Lower leg skin (tissue), 4 donors: ENCODE measurements at regions not wholly inside any gene's neighbourhood (a gene's known extent, or its start where the extent isn't known, plus 50 kb on each side); places are given as distances from the start of the nearest gene placed in this dataset.

Source experiments
- DNase-seq, 2 donors: peaks; one replicate each; pipeline ENCODE4 v3.0.0-alpha.2; 2019; ENCODE audit warnings: low spot score in 2 of 2
- H3K4me3 ChIP-seq: fragments of 200-600 bp; sonication (generic); 2 replicates; pipeline ENCODE4 v1.5.1; 2017; ENCODE audit warnings: mild to moderate bottlenecking, low read depth; ENCODE audit not compliant: poor library complexity, severe bottlenecking
- POLR2A ChIP-seq, 2 donors: fragments of 450-650 bp; IDR thresholded peaks; one replicate each; pipeline ENCODE4 v1.6.1; 2016 to 2017; ENCODE audit warnings: antibody characterized with exemption in 2 of 2, mild to moderate bottlenecking in 1 of 2, moderate library complexity in 1 of 2
- WGBS, 2 donors: methylation state at CpG; one replicate each; pipeline ENCODE4 v1.1.5; 2018; 5-methylcytosine and 5-hydroxymethylcytosine counted together
- intact Hi-C: fragments of 100-400 bp; cut with DNase I; formaldehyde crosslinking; loops from one replicate; pipeline ENCODE4 v1.15.0; 2023; ENCODE audit warnings: low total_unique reads
- TF ChIP-seq, protein P1 (sequence below), 3 donors: fragments of 450-650 bp; IDR thresholded peaks; one replicate each; pipeline ENCODE4 v1.5.1; 2016; ENCODE audit warnings: antibody characterized with exemption in 3 of 3, mild to moderate bottlenecking in 3 of 3, moderate library complexity in 2 of 3

DNA sequence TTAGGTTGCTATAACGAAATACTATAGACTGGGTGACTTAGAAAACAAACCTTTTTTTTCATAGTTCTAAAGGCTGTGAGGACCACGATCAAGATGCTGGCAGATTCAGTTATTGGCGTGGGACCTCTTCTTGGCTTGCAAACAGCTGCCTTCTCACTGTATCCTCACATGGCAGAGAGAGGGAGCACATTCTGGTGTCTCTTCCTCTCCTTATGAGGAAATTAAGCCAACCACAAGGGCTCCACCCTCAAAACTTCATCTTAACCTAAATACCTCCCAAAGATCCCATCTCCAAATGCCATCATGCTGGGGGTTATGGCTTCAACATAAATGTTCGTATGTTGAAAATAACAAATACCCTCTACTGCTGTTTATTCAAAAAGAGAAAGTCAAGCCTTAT lies 197.1 kb downstream of the CEMIP2 start:
- intact Hi-C loops: no loop called here
- WGBS, 2 donors: 71 to 75% methylated on average over 4 of the region's 4 CpGs
- TF ChIP-seq, protein P1, sequence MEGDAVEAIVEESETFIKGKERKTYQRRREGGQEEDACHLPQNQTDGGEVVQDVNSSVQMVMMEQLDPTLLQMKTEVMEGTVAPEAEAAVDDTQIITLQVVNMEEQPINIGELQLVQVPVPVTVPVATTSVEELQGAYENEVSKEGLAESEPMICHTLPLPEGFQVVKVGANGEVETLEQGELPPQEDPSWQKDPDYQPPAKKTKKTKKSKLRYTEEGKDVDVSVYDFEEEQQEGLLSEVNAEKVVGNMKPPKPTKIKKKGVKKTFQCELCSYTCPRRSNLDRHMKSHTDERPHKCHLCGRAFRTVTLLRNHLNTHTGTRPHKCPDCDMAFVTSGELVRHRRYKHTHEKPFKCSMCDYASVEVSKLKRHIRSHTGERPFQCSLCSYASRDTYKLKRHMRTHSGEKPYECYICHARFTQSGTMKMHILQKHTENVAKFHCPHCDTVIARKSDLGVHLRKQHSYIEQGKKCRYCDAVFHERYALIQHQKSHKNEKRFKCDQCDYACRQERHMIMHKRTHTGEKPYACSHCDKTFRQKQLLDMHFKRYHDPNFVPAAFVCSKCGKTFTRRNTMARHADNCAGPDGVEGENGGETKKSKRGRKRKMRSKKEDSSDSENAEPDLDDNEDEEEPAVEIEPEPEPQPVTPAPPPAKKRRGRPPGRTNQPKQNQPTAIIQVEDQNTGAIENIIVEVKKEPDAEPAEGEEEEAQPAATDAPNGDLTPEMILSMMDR (IDR thresholded peaks at IDR 0.05): no peak
- no peak for TF ChIP-seq POLR2A (IDR thresholded peaks at IDR 0.05)
- no peak for DNase-seq
- no peak overlapping the region for H3K4me3 ChIP-seq

DNA sequence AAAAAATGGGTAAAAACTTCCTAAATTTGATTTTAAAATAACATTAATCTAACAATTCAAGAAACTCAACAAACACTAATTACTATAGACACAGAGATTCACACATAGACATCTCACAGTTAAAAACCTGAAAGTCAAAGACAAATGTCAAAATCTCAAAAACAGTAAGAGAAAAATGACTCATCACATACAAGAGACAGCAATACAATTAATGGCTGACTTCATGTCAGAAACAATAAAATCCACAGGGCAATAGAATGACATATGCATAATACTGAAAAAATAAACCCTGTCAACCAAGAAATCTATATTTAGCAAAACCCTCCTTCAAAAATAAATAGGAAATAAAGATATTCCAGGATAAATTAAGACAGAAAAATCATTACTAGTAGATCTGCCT lies 200.4 kb downstream of the CEMIP2 start:
- DNase-seq: no peak
- no peak for TF ChIP-seq POLR2A (IDR thresholded peaks at IDR 0.05)
- intact Hi-C loops: no loop called here
- no peak overlapping the region for H3K4me3 ChIP-seq

DNA sequence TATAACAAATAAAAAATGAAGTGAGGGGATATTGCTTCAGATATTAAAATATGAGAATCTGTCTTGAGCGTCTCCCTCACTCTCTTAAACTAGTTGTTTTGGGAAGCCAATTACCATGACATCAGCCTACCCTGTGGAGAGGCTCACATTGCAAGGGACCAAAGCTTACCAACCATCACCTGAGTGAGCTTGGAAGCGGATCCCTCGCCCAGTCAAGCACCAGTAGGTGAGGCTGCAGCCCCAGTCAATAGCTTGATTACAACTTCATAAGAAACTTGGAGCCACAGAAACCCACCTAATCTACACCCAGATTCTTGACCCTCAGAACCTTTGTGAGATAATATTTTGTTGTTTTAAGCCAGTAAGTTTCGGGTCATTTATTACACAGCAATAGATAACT lies 206.2 kb downstream of the CEMIP2 start:
- WGBS, 2 donors: 87 to 88% methylated on average over 4 of the region's 4 CpGs
- TF ChIP-seq, protein P1 (IDR thresholded peaks at IDR 0.05): no peak
- TF ChIP-seq POLR2A (IDR thresholded peaks at IDR 0.05): no peak
- intact Hi-C loops: no loop called here
- H3K4me3 ChIP-seq: no peak overlapping the region
- DNase-seq: no peak

DNA sequence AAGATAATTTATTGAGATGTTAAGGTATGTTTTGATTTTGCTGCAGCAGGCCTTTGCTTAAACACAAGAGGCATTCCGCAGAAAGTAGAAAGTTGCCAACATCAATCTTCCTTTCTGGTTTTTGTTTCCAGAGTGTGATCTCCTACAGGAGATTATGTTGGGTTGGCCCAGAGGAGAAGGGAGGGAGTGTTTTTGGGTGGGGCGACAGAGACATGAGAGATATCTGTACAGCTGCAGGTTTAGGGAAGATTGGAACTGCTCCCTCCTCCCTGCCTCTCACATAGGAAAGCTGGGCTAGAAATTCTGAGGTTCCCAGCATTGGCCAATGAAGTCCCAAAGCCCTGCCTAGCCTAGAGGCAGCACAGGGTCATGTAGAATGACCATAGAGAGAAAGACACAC lies 211.0 kb downstream of the CEMIP2 start:
- no peak for DNase-seq
- intact Hi-C loops: loop anchor here (10.0 kb wide), 1 partner anchor 73 kb away; no protein-coding TSS in a partner anchor
- no peak for TF ChIP-seq POLR2A (IDR thresholded peaks at IDR 0.05)
- TF ChIP-seq, protein P1 (IDR thresholded peaks at IDR 0.05): no peak
- WGBS, 2 donors: 34 to 48% methylated on average over 2 of the region's 2 CpGs
- no peak overlapping the region for H3K4me3 ChIP-seq

DNA sequence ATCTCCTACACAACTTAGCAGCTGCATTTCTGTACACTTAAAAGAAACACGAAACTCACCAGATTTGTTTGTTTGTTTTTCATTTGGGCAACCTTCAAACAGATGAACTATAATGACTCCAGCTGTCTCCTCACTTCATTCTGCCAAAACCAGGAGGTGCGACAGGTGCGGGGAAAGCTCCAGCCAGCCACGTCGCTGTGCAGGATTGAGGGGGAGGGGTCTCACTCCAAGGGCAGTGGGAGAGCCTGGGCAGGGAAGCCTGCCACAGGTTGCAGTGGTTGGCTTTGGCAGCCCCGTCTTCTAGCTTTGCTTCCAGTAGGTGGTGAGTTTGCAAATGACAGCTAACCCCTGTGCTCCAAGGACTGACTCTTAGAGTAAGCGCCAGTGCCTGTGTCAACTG lies 215.8 kb downstream of the CEMIP2 start:
- no peak overlapping the region for H3K4me3 ChIP-seq
- TF ChIP-seq, protein P1 (IDR thresholded peaks at IDR 0.05): no peak
- TF ChIP-seq POLR2A (IDR thresholded peaks at IDR 0.05): no peak
- intact Hi-C loops: loop anchor here (10.0 kb wide), 1 partner anchor 68 kb away; no protein-coding TSS in a partner anchor
- 22 to 25% methylated on average over 7 of the region's 7 CpGs for WGBS, 2 donors
- DNase-seq: no peak

DNA sequence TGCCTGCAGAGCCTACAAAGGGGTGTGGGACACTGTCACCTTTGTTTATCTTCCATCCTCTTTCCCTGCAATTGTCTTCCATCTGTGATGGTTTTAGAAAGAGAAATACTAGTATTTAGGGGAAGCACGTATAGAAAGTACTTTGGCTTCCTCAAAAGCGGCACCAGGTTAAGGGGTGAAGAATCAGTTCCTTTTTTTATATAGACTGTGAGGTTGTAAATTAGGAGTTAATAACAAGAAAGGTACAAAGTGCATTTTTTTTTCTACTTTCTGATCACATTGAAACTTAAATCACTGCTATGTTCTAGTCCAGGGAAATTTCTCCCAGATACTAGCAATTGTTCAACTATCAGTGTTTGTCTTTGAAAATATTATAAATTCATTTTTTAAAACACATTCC lies 219.3 kb downstream of the CEMIP2 start:
- H3K4me3 ChIP-seq: no peak overlapping the region
- WGBS, 2 donors: 80 to 83% methylated on average over 2 of the region's 2 CpGs
- no peak for DNase-seq
- no peak for TF ChIP-seq POLR2A (IDR thresholded peaks at IDR 0.05)
- TF ChIP-seq, protein P1 (IDR thresholded peaks at IDR 0.05): no peak
- intact Hi-C loops: no loop called here
